PC-9 (cell line): ENCODE measurements at regions not wholly inside any gene's neighbourhood (a gene's known extent, or its start where the extent isn't known, plus 50 kb on each side); places are given as distances from the start of the nearest gene placed in this dataset.

Source experiments
- CTCF ChIP-seq: fragments of 200-600 bp; sonication (generic); conservative IDR thresholded peaks from 2 replicates; pipeline ENCODE4 v1.6.1; 2017; ENCODE audit warnings: mixed run types, antibody characterized with exemption, mild to moderate bottlenecking, moderate library complexity
- EZH2 ChIP-seq: fragments of 200-600 bp; sonication (generic); IDR thresholded peaks from 2 replicates; pipeline ENCODE4 v1.8.0; 2017; ENCODE audit warnings: antibody characterized with exemption, low read depth

- TF ChIP-seq CTCF (no peak), EZH2 (no peak)
These were observed 310.9 kb upstream of the DIO3 start for GRCh38 chr14:101250336-101250947.
